ENCODE measurements at regions not wholly inside any gene's neighbourhood (a gene's known extent, or its start where the extent isn't known, plus 50 kb on each side); places are given as distances from the start of the nearest gene placed in this dataset.

GRCh38 chr17:79331492-79331891, 256.9 kb downstream of the ENGASE start:
- peaks cover 74% of the 10 kb centered on the region for H3K27me3 Mint-ChIP-seq
- no peak overlapping the region for H3K4me3 Mint-ChIP-seq
- H3K4me1 Mint-ChIP-seq: no peaks in the 10 kb centered on the region
- DNase-seq: no peak
- H3K9me3 Mint-ChIP-seq: no peaks in the 10 kb centered on the region
- peak overlapping the region in 1 of 2 donors; percentile 89 for H3K27ac Mint-ChIP-seq
- no peak for ATAC-seq

GRCh38 chr17:79330696-79331095, 256.1 kb downstream of the ENGASE start:
- Mint-ChIP-seq H3K27ac (no peak overlapping the region), H3K9me3 (no peaks in the 10 kb centered on the region), H3K4me3 (no peak overlapping the region), H3K4me1 (no peaks in the 10 kb centered on the region), H3K27me3 (peaks cover 78% of the 10 kb centered on the region)
- ATAC-seq (no peak), DNase-seq (no peak)

- Mint-ChIP-seq H3K4me1 (no peaks in the 10 kb centered on the region), H3K27me3 (peaks cover 78% of the 10 kb centered on the region), H3K27ac (no peak overlapping the region), H3K4me3 (no peak overlapping the region), H3K9me3 (no peaks in the 10 kb centered on the region)
- ATAC-seq (no peak), DNase-seq (no peak)
Observed at GRCh38 chr17:79330229-79330628, 255.6 kb downstream of the ENGASE start.

GRCh38 chr17:79326814-79327213, 252.2 kb downstream of the ENGASE start:
- Mint-ChIP-seq H3K27me3 (peaks cover 68% of the 10 kb centered on the region), H3K4me1 (no peaks in the 10 kb centered on the region), H3K9me3 (no peaks in the 10 kb centered on the region), H3K27ac (no peak overlapping the region), H3K4me3 (no peak overlapping the region)
- ATAC-seq: no peak
- DNase-seq: no peak

- Mint-ChIP-seq H3K27me3 (peaks cover 66% of the 10 kb centered on the region), H3K4me1 (no peaks in the 10 kb centered on the region), H3K4me3 (no peak overlapping the region), H3K9me3 (no peaks in the 10 kb centered on the region), H3K27ac (no peak overlapping the region)
- ATAC-seq (no peak), DNase-seq (no peak)
Observed at GRCh38 chr17:79325709-79326430, 251.2 kb downstream of the ENGASE start.

- Mint-ChIP-seq H3K4me3 (no peak overlapping the region), H3K9me3 (no peaks in the 10 kb centered on the region), H3K27me3 (peaks cover 68% of the 10 kb centered on the region), H3K4me1 (no peaks in the 10 kb centered on the region), H3K27ac (no peak overlapping the region)
- no peak for ATAC-seq
- DNase-seq: no peak
Observed at GRCh38 chr17:79324194-79324593, 249.6 kb downstream of the ENGASE start.

GRCh38 chr17:79323566-79323965, 248.9 kb downstream of the ENGASE start:
- no peak for DNase-seq
- H3K9me3 Mint-ChIP-seq: no peaks in the 10 kb centered on the region
- H3K4me3 Mint-ChIP-seq: no peak overlapping the region
- H3K4me1 Mint-ChIP-seq: no peaks in the 10 kb centered on the region
- no peak overlapping the region for H3K27ac Mint-ChIP-seq
- ATAC-seq: no peak
- H3K27me3 Mint-ChIP-seq: peaks cover 66% of the 10 kb centered on the region

- H3K27me3 Mint-ChIP-seq: peaks cover 66% of the 10 kb centered on the region
Observed at GRCh38 chr17:79322211-79323123, 247.8 kb downstream of the ENGASE start.

GRCh38 chr17:79320331-79320730, 245.7 kb downstream of the ENGASE start:
- ATAC-seq: no peak
- Mint-ChIP-seq H3K4me1 (no peaks in the 10 kb centered on the region), H3K4me3 (no peak overlapping the region), H3K27me3 (peaks cover 64% of the 10 kb centered on the region), H3K27ac (no peak overlapping the region), H3K9me3 (no peaks in the 10 kb centered on the region)
- no peak for DNase-seq

More at GRCh38 chr17:79322211-79323123, 247.8 kb downstream of the ENGASE start:
- Mint-ChIP-seq H3K27ac (no peak overlapping the region), H3K9me3 (no peaks in the 10 kb centered on the region), H3K4me3 (no peak overlapping the region), H3K4me1 (no peaks in the 10 kb centered on the region)
- ATAC-seq: no peak
- DNase-seq: no peak

GRCh38 chr17:79317916-79318315, 243.3 kb downstream of the ENGASE start:
- Mint-ChIP-seq H3K27ac (no peak overlapping the region), H3K9me3 (no peaks in the 10 kb centered on the region), H3K4me3 (no peak overlapping the region), H3K27me3 (peaks cover 80% of the 10 kb centered on the region), H3K4me1 (no peaks in the 10 kb centered on the region)
- DNase-seq (no peak), ATAC-seq (no peak)

- Mint-ChIP-seq H3K9me3 (no peaks in the 10 kb centered on the region), H3K4me1 (no peaks in the 10 kb centered on the region), H3K4me3 (no peak overlapping the region), H3K27ac (no peak overlapping the region), H3K27me3 (peaks cover 70% of the 10 kb centered on the region)
- DNase-seq (no peak), ATAC-seq (no peak)
Observed at GRCh38 chr17:79316805-79317204, 242.2 kb downstream of the ENGASE start.

GRCh38 chr17:79315358-79316105, 240.9 kb downstream of the ENGASE start:
- ATAC-seq (no peak), DNase-seq (no peak)
- no peak overlapping the region for H3K4me3 Mint-ChIP-seq
- H3K27me3 Mint-ChIP-seq: peaks cover 72% of the 10 kb centered on the region
- H3K27ac Mint-ChIP-seq: no peak overlapping the region
- no peaks in the 10 kb centered on the region for H3K4me1 Mint-ChIP-seq
- no peaks in the 10 kb centered on the region for H3K9me3 Mint-ChIP-seq

- DNase-seq (no peak), ATAC-seq (no peak)
- no peak overlapping the region for H3K4me3 Mint-ChIP-seq
- H3K9me3 Mint-ChIP-seq: no peaks in the 10 kb centered on the region
- no peak overlapping the region for H3K27ac Mint-ChIP-seq
- H3K4me1 Mint-ChIP-seq: no peaks in the 10 kb centered on the region
- H3K27me3 Mint-ChIP-seq: peaks cover 72% of the 10 kb centered on the region
Observed at GRCh38 chr17:79314617-79315357, 240.2 kb downstream of the ENGASE start.

GRCh38 chr17:79311373-79311772, 236.7 kb downstream of the ENGASE start:
- H3K9me3 Mint-ChIP-seq: no peaks in the 10 kb centered on the region
- ATAC-seq: no peak
- no peaks in the 10 kb centered on the region for H3K4me1 Mint-ChIP-seq
- peaks cover 68% of the 10 kb centered on the region for H3K27me3 Mint-ChIP-seq
- DNase-seq: no peak
- H3K4me3 Mint-ChIP-seq: no peak overlapping the region
- no peak overlapping the region for H3K27ac Mint-ChIP-seq

Data from stimulated activated naive CD8-positive, alpha-beta T cell treated with anti-CD3 and anti-CD28 coated beads, Interleukin-15, amount 100 ng/mL, for 72 hours (primary cell).